HepG2 (cell line): ENCODE measurements at regions not wholly inside any gene's neighbourhood (a gene's known extent, or its start where the extent isn't known, plus 50 kb on each side); places are given as distances from the start of the nearest gene placed in this dataset.
"Not testable (repeated sequence)": the region's sequence is repeated elsewhere in the genome, so short reads cannot be mapped to it uniquely, and the experiment has no call there.

Experiments
- ATAC-seq: fragments of 200-7000 bp; cut with Tn5 transposase; 3 replicates; pipeline ENCODE4 v1.9.1; 2020; ENCODE audit warnings: mild to moderate bottlenecking, moderate library complexity
- BruUV-seq: library from RNA; stranded (reverse); fragments of 400-500 nt; replicated peaks from 2 replicates; lab custom pipeline; 2021; lab: Mats Ljungman, UMichigan
- CTCF ChIA-PET: fragments of 300-600 bp; formaldehyde crosslinking; extraction: SDS; loops from one replicate; lab custom pipeline; 2021; ENCODE audit warnings: low total read pairs, inconsistent platforms, low intra/inter-chr PET ratio; lab: Yijun Ruan, JAX
- POLR2A ChIA-PET: fragments of 350-600 bp; sonication (Branson Sonifier 250); formaldehyde crosslinking; loops from one replicate; lab custom pipeline; 2020; ENCODE audit warnings: antibody characterized with exemption, inconsistent platforms; lab: Yijun Ruan, JAX
- DNase-seq: peaks from one replicate; pipeline ENCODE4 v3.0.0-alpha.2; 2015; ENCODE audit warnings: low spot score
- FAIRE-seq: peaks from 3 replicates; lab custom pipeline; 2011; peaks lifted over from hg19 to GRCh38; lab: Jason Lieb, UNC
- H2AFZ ChIP-seq: one replicate; pipeline ENCODE4 v1.6.1; 2011; ENCODE audit warnings: low read length, inconsistent platforms
- H3K27ac ChIP-seq: fragments of 300-600 bp; 3 replicates; pipeline ENCODE4 v1.8.0; 2011; ENCODE audit warnings: mixed run types, mild to moderate bottlenecking, mixed read lengths, low read length, inconsistent platforms; ENCODE audit not compliant: insufficient read depth; ENCODE audit errors: extremely low read length
- H3K27me3 ChIP-seq, 2 experiments: fragments of 200-600 bp in 1 of 2; 2 replicates in 1 of 2; 3 replicates in 1 of 2; pipeline versions ENCODE4 v1.6.0 to v1.8.0; 2011; ENCODE audit warnings: low read length in 2 of 2, mild to moderate bottlenecking in 2 of 2, moderate library complexity in 2 of 2, inconsistent platforms in 1 of 2; ENCODE audit not compliant: insufficient read depth in 2 of 2, control insufficient read depth in 1 of 2
- H3K36me3 ChIP-seq, 2 experiments: fragments of 200-600 bp in 1 of 2; replicated peaks in 1 of 2; 2 replicates in 1 of 2; 3 replicates in 1 of 2; pipeline versions ENCODE4 v1.5.1 to v1.8.0; 2011; ENCODE audit warnings: low read length in 2 of 2, inconsistent platforms in 1 of 2; ENCODE audit not compliant: insufficient read depth in 2 of 2, control insufficient read depth in 1 of 2
- H3K4me1 ChIP-seq: 2 replicates; pipeline ENCODE4 v1.5.1; 2012; ENCODE audit warnings: low read length, inconsistent platforms; ENCODE audit not compliant: insufficient read depth
- H3K4me2 ChIP-seq: 2 replicates; pipeline ENCODE4 v1.6.0; 2011; ENCODE audit warnings: low read depth, low read length, inconsistent platforms
- H3K4me3 ChIP-seq, 3 experiments: fragments of 200-600 bp in 1 of 3; sonication (generic), shearing (Covaris generic) in 1 of 3; replicated peaks in 1 of 3; 2 replicates each; pipeline ENCODE4 v1.5.1; 2011 to 2016; ENCODE audit warnings: low read length in 3 of 3, inconsistent platforms in 2 of 3, low read depth in 2 of 3, mild to moderate bottlenecking in 2 of 3, control low read depth in 1 of 3, mixed read lengths in 1 of 3; ENCODE audit not compliant: insufficient read depth in 1 of 3
- H3K79me2 ChIP-seq: one replicate; pipeline ENCODE4 v1.6.1; 2011; ENCODE audit warnings: low read length, inconsistent platforms; ENCODE audit not compliant: insufficient read depth
- H3K9ac ChIP-seq: 2 replicates; pipeline ENCODE4 v1.6.0; 2011; ENCODE audit warnings: mild to moderate bottlenecking, low read depth, low read length, inconsistent platforms; ENCODE audit not compliant: insufficient read depth
- H3K9me3 ChIP-seq: 2 replicates; pipeline ENCODE4 v1.5.1; 2012; ENCODE audit warnings: mild to moderate bottlenecking, low read length
- H4K20me1 ChIP-seq: 2 replicates; pipeline ENCODE4 v1.6.0; 2011; ENCODE audit warnings: inconsistent platforms, mild to moderate bottlenecking, low read length, moderate library complexity; ENCODE audit not compliant: insufficient read depth
- ATF3 ChIP-seq: sonication (generic); formaldehyde crosslinking; IDR thresholded peaks from 2 replicates; pipeline ENCODE4 v1.4.0; 2020; ENCODE audit warnings: missing genetic modification reagents
- CHD4 ChIP-seq: fragments of 200-600 bp; sonication (generic); IDR thresholded peaks from 2 replicates; pipeline ENCODE4 v1.7.0; 2017; ENCODE audit warnings: mild to moderate bottlenecking, low read length, borderline replicate concordance
- CREBL2 ChIP-seq: sonication (generic); formaldehyde crosslinking; IDR thresholded peaks from 2 replicates; pipeline ENCODE4 v1.8.1; 2023; ENCODE audit warnings: missing genetic modification reagents, mild to moderate bottlenecking, borderline replicate concordance
- IKZF4 ChIP-seq: sonication (generic); formaldehyde crosslinking; IDR thresholded peaks from 2 replicates; pipeline ENCODE4 v1.5.1; 2020; ENCODE audit warnings: borderline replicate concordance, mild to moderate bottlenecking, low read depth, missing genetic modification reagents; ENCODE audit errors: not compliant biosample characterization
- ZNF484 ChIP-seq: sonication (generic); formaldehyde crosslinking; IDR thresholded peaks from 2 replicates; pipeline ENCODE4 v1.5.1; 2020; ENCODE audit warnings: mild to moderate bottlenecking, low read depth, missing genetic modification reagents, borderline replicate concordance
- ZNF691 ChIP-seq: sonication (generic); formaldehyde crosslinking; IDR thresholded peaks from 2 replicates; pipeline ENCODE4 v1.4.0; 2020; ENCODE audit warnings: missing genetic modification reagents, low read depth, mild to moderate bottlenecking, borderline replicate concordance
- ZSCAN25 ChIP-seq: sonication (generic); formaldehyde crosslinking; IDR thresholded peaks from 2 replicates; pipeline ENCODE4 v1.8.0; 2022; ENCODE audit warnings: mild to moderate bottlenecking, missing genetic modification reagents
- ZUFSP ChIP-seq: sonication (generic); formaldehyde crosslinking; IDR thresholded peaks from 2 replicates; pipeline ENCODE4 v1.9.0; 2021; ENCODE audit warnings: missing genetic modification reagents, mild to moderate bottlenecking, borderline replicate concordance
- WGBS: methylation state at CpG from one replicate; pipeline ENCODE4 v1.1.6; 2017; ENCODE audit warnings: low lambda C conversion rate; 5-methylcytosine and 5-hydroxymethylcytosine counted together
- in situ Hi-C: cut with HindIII; loops from 2 replicates; pipeline ENCODE4 v1.10.0; 2017; ENCODE audit warnings: low pct_unique_long_range_greater_than_20kb; ENCODE audit not compliant: extremely low pct_ligation_motif_present
- intact Hi-C: fragments of 100-400 bp; cut with micrococcal nuclease; formaldehyde crosslinking; loops from one replicate; pipeline ENCODE4 v1.10.0; 2022; ENCODE audit not compliant: unreplicated experiment

DNA sequence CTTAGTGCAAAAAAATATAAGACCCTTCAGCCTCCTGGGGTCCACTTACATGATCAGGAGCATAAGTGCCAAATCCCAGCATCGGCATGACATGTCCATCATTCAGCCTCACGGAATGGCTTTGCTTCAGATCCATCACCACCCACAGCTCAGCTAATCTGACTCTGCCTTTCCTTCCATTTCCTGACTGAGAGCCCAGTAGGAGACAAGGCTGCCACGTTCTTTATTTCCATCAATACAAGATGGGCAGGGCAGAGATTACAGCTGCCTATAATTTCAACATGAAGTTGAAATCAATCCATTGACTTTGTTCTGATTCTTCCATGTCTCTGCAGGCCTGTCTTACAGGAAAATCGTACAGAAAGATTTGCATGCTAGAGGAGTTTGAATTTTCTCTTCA lies 76.4 kb upstream of the UCN3 start (continued):
- TF ChIP-seq ZUFSP (CRISPR knock-in tag) = no peak
- no peak for TF ChIP-seq ZNF484 (CRISPR knock-in tag)
- no peak for TF ChIP-seq ZSCAN25 (CRISPR knock-in tag)
- TF ChIP-seq CREBL2 (CRISPR knock-in tag) = no peak
- no peak for TF ChIP-seq ZNF691 (CRISPR knock-in tag)
- no peak for TF ChIP-seq IKZF4 (CRISPR knock-in tag)
- no peak for TF ChIP-seq CHD4
- TF ChIP-seq ATF3 (CRISPR knock-in tag) = no peak

DNA sequence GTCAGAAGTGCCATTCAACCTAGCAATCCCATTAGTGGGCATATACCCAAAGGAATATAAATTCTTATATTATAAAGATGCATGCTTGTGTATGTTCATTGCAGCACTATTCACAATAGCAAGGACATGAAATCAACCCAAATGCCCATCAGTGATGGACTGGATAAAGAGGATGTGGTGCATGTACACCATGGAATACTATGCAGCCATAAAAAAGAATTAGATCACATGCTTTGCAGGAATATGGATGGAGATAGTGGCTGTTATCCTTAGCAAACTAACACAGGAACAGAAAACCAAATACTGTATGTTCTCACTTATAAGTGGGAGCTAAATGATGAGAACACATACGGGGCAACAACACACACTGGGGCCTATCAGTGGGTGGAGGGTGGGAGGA lies 75.5 kb upstream of the UCN3 start:
- ATAC-seq, H3K9ac ChIP-seq, H3K9me3 ChIP-seq, H3K27ac ChIP-seq, H2AFZ ChIP-seq, H3K4me3 ChIP-seq, H3K4me2 ChIP-seq, H3K36me3 ChIP-seq, CTCF ChIA-PET, H4K20me1 ChIP-seq, DNase-seq, H3K79me2 ChIP-seq, BruUV-seq, H3K27me3 ChIP-seq, POLR2A ChIA-PET, FAIRE-seq: not testable (repeated sequence)
- 93% methylated on average over 1 of the region's 1 CpG for WGBS
- in situ Hi-C loops = loop anchor here (10.0 kb wide), 2 partner anchors 194 to 264 kb away; partner anchors contain the start of gene AKR1C3
- peaks cover 27% of the 10 kb centered on the region for H3K4me1 ChIP-seq
- intact Hi-C loops = loop anchor here (10.0 kb wide), 1 partner anchor 274 kb away; no protein-coding TSS in a partner anchor
